DND-41 (cell line): ENCODE measurements at regions not wholly inside any gene's neighbourhood (a gene's known extent, or its start where the extent isn't known, plus 50 kb on each side); places are given as distances from the start of the nearest gene placed in this dataset.
A peak's percentile ranks its signal among the peaks of the same experiment; 100 is the strongest.

Experiments
- ATAC-seq: fragments of 200-7000 bp; cut with Tn5 transposase; 3 replicates; pipeline ENCODE4 v1.9.1; 2021; ENCODE audit warnings: low read depth; ENCODE audit not compliant: insufficient read depth
- DNase-seq: peaks from one replicate; pipeline ENCODE4 v3.0.0-alpha.2; 2020
- H2AFZ ChIP-seq: 2 replicates; pipeline ENCODE4 v1.6.0; 2012; ENCODE audit warnings: low read depth, low read length
- H3K27ac ChIP-seq: 2 replicates; pipeline ENCODE4 v1.5.1; 2012; ENCODE audit warnings: low read length, inconsistent platforms
- H3K27me3 ChIP-seq: fragments of 200-600 bp; sonication (generic); 2 replicates; pipeline ENCODE4 v1.6.0; 2012; ENCODE audit warnings: low read length, mild to moderate bottlenecking, inconsistent platforms; ENCODE audit not compliant: insufficient read depth, poor library complexity
- H3K36me3 ChIP-seq: 2 replicates; pipeline ENCODE4 v1.5.1; 2012; ENCODE audit warnings: low read length, inconsistent platforms; ENCODE audit not compliant: insufficient read depth
- H3K4me1 ChIP-seq: 2 replicates; pipeline ENCODE4 v1.5.1; 2012; ENCODE audit warnings: mild to moderate bottlenecking, low read length; ENCODE audit not compliant: insufficient read depth
- H3K4me2 ChIP-seq: 2 replicates; pipeline ENCODE4 v1.6.0; 2012; ENCODE audit warnings: mild to moderate bottlenecking, moderate library complexity, low read length, inconsistent platforms; ENCODE audit not compliant: insufficient read depth
- H3K4me3 ChIP-seq, 2 experiments: fragments of 200-600 bp in 1 of 2; shearing (Covaris generic) in 1 of 2; 2 replicates each; pipeline ENCODE4 v1.5.1; 2012 to 2016; ENCODE audit warnings: inconsistent platforms in 2 of 2, low read length in 2 of 2, mild to moderate bottlenecking in 2 of 2, low read depth in 1 of 2, moderate library complexity in 1 of 2
- H3K79me2 ChIP-seq: 2 replicates; pipeline ENCODE4 v1.6.0; 2012; ENCODE audit warnings: low read length, inconsistent platforms; ENCODE audit not compliant: insufficient read depth
- H3K9ac ChIP-seq: 2 replicates; pipeline ENCODE4 v1.6.0; 2012; ENCODE audit warnings: low read depth, mild to moderate bottlenecking, inconsistent platforms, low read length, moderate library complexity
- H3K9me3 ChIP-seq: 2 replicates; pipeline ENCODE4 v1.5.1; 2012; ENCODE audit warnings: low read length, moderate library complexity, mild to moderate bottlenecking, inconsistent platforms; ENCODE audit not compliant: insufficient read depth, severe bottlenecking
- H4K20me1 ChIP-seq: 2 replicates; pipeline ENCODE4 v1.6.0; 2012; ENCODE audit warnings: low read length; ENCODE audit not compliant: insufficient read depth
- CTCF ChIP-seq: IDR thresholded peaks from 2 replicates; pipeline ENCODE4 v1.5.1; 2012; ENCODE audit warnings: borderline replicate concordance, low read length, moderate library complexity, mild to moderate bottlenecking; ENCODE audit not compliant: poor library complexity, severe bottlenecking; ENCODE audit errors: extremely low read depth
- EZH2 ChIP-seq: IDR thresholded peaks from 3 replicates; pipeline ENCODE4 v1.6.1; 2012; ENCODE audit warnings: borderline replicate concordance, low read depth, mild to moderate bottlenecking, moderate library complexity, low read length, inconsistent platforms; ENCODE audit not compliant: severe bottlenecking

GRCh38 chr13:82506805-82507414 is 1375.4 kb downstream of the SLITRK1 start:
- H2AFZ ChIP-seq, result no peak overlapping the region
- no peaks in the 10 kb centered on the region for H4K20me1 ChIP-seq
- no peaks in the 10 kb centered on the region for H3K27me3 ChIP-seq
- no peak for TF ChIP-seq EZH2
- TF ChIP-seq CTCF, result no peak
- H3K79me2 ChIP-seq, result no peaks in the 10 kb centered on the region
- H3K4me1 ChIP-seq, result no peaks in the 10 kb centered on the region
- H3K27ac ChIP-seq, result no peak overlapping the region
- no peak overlapping the region for H3K4me3 ChIP-seq
- no peak overlapping the region for H3K9ac ChIP-seq
- DNase-seq (no peak), ATAC-seq (no peak)
- H3K9me3 ChIP-seq, result no peaks in the 10 kb centered on the region
- no peaks in the 10 kb centered on the region for H3K36me3 ChIP-seq
- no peak overlapping the region for H3K4me2 ChIP-seq

- no peak overlapping the region for H2AFZ ChIP-seq
- H3K36me3 ChIP-seq, result no peaks in the 10 kb centered on the region
- no peak overlapping the region for H3K27ac ChIP-seq
- H3K4me2 ChIP-seq, result no peak overlapping the region
- H3K27me3 ChIP-seq, result no peaks in the 10 kb centered on the region
- H3K79me2 ChIP-seq, result no peaks in the 10 kb centered on the region
- TF ChIP-seq EZH2, result no peak
- no peak for TF ChIP-seq CTCF
- H3K9me3 ChIP-seq, result no peaks in the 10 kb centered on the region
- ATAC-seq (no peak), DNase-seq (no peak)
- H3K4me3 ChIP-seq, result no peak overlapping the region
- no peaks in the 10 kb centered on the region for H3K4me1 ChIP-seq
- no peaks in the 10 kb centered on the region for H4K20me1 ChIP-seq
- no peak overlapping the region for H3K9ac ChIP-seq
These were observed 1380.4 kb downstream of the SLITRK1 start for GRCh38 chr13:82501834-82502233.

GRCh38 chr13:82480415-82480814 is 1401.9 kb downstream of the SLITRK1 start:
- Histone ChIP-seq H3K4me2 (no peak overlapping the region), H3K9ac (no peak overlapping the region), H3K9me3 (no peaks in the 10 kb centered on the region), H2AFZ (no peak overlapping the region), H3K36me3 (no peaks in the 10 kb centered on the region), H3K4me3 (no peak overlapping the region), H4K20me1 (no peaks in the 10 kb centered on the region), H3K27me3 (no peaks in the 10 kb centered on the region), H3K4me1 (no peaks in the 10 kb centered on the region), H3K79me2 (no peaks in the 10 kb centered on the region), H3K27ac (no peak overlapping the region)
- TF ChIP-seq EZH2 (no peak), CTCF (peak; percentile 28)
- no peak for ATAC-seq
- no peak for DNase-seq

GRCh38 chr13:82477436-82477835 is 1404.8 kb downstream of the SLITRK1 start:
- no peak overlapping the region for H2AFZ ChIP-seq
- H3K36me3 ChIP-seq, result no peaks in the 10 kb centered on the region
- H3K9ac ChIP-seq, result no peak overlapping the region
- no peaks in the 10 kb centered on the region for H3K27me3 ChIP-seq
- no peaks in the 10 kb centered on the region for H4K20me1 ChIP-seq
- H3K4me1 ChIP-seq, result no peaks in the 10 kb centered on the region
- TF ChIP-seq EZH2 (no peak), CTCF (no peak)
- no peaks in the 10 kb centered on the region for H3K9me3 ChIP-seq
- no peak overlapping the region for H3K27ac ChIP-seq
- H3K4me3 ChIP-seq, result no peak overlapping the region
- H3K79me2 ChIP-seq, result no peaks in the 10 kb centered on the region
- DNase-seq (no peak), ATAC-seq (no peak)
- no peak overlapping the region for H3K4me2 ChIP-seq
